NB4 (cell line): ENCODE measurements at regions not wholly inside any gene's neighbourhood (a gene's known extent, or its start where the extent isn't known, plus 50 kb on each side); places are given as distances from the start of the nearest gene placed in this dataset.

ENCODE experiments used
- MYC ChIP-seq: IDR thresholded peaks from 2 replicates; pipeline ENCODE4 v1.6.1; 2011; ENCODE audit warnings: low read depth, low read length
- TF ChIP-seq, protein P1 (sequence below): IDR thresholded peaks from one replicate; pipeline ENCODE4 v1.5.1; 2012; ENCODE audit warnings: low read depth, low read length

DNA sequence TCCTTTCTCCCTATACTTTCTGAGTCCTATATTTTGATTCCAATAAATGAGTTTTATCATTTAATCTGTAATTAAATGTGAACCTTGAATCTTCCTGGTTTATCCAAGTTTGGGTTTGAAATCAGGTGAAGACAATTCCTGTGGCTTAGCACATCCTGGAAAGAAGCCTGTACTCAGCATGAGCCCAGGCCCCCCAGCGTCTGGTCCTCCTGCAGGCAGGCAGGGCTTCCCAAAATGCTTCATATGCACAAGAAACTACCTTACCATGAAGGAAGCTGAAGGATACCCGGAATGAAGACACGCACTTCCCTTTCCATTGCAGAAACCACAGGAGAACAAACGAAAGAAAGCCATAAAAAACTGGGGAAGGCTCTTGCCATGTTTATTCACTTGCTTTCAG, 157.4 kb upstream of the PDE10A start:
- TF ChIP-seq, protein P1, sequence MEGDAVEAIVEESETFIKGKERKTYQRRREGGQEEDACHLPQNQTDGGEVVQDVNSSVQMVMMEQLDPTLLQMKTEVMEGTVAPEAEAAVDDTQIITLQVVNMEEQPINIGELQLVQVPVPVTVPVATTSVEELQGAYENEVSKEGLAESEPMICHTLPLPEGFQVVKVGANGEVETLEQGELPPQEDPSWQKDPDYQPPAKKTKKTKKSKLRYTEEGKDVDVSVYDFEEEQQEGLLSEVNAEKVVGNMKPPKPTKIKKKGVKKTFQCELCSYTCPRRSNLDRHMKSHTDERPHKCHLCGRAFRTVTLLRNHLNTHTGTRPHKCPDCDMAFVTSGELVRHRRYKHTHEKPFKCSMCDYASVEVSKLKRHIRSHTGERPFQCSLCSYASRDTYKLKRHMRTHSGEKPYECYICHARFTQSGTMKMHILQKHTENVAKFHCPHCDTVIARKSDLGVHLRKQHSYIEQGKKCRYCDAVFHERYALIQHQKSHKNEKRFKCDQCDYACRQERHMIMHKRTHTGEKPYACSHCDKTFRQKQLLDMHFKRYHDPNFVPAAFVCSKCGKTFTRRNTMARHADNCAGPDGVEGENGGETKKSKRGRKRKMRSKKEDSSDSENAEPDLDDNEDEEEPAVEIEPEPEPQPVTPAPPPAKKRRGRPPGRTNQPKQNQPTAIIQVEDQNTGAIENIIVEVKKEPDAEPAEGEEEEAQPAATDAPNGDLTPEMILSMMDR: no peak
- TF ChIP-seq MYC: no peak
